ENCODE measurements at regions not wholly inside any gene's neighbourhood (a gene's known extent, or its start where the extent isn't known, plus 50 kb on each side); places are given as distances from the start of the nearest gene placed in this dataset.

GRCh38 chr1:191163621-191164020, 686.0 kb upstream of the BRINP3 start:
- DNase-seq: no peak

- DNase-seq: peak; percentile 9 to 45 (median 41)
Observed at GRCh38 chr1:191174298-191174697, 696.6 kb upstream of the BRINP3 start.

- no peak for DNase-seq
Observed at GRCh38 chr1:191176131-191176530, 698.5 kb upstream of the BRINP3 start.

- DNase-seq: no peak
Observed at GRCh38 chr1:191206513-191207207, 729.0 kb upstream of the BRINP3 start.

- no peak for DNase-seq
Observed at GRCh38 chr1:191222206-191222605, 744.5 kb upstream of the BRINP3 start.

- no peak for DNase-seq
Observed at GRCh38 chr1:191240925-191241324, 763.3 kb upstream of the BRINP3 start.

GRCh38 chr1:191255354-191256054, 777.8 kb upstream of the BRINP3 start:
- no peak for DNase-seq

- no peak for DNase-seq
Observed at GRCh38 chr1:191256917-191257316, 779.3 kb upstream of the BRINP3 start.

- DNase-seq: no peak
Observed at GRCh38 chr1:191260056-191260455, 782.4 kb upstream of the BRINP3 start.

- DNase-seq: peak in 2 of 3 donors; percentile 16 to 19
Observed at GRCh38 chr1:191261111-191261510, 783.4 kb upstream of the BRINP3 start.

- no peak for DNase-seq
Observed at GRCh38 chr1:191279266-191279800, 801.7 kb upstream of the BRINP3 start.

GRCh38 chr1:191284175-191284574, 806.5 kb upstream of the BRINP3 start:
- DNase-seq: no peak

GRCh38 chr1:191290441-191290840, 812.8 kb upstream of the BRINP3 start:
- no peak for DNase-seq

- no peak for DNase-seq
Observed at GRCh38 chr1:191305370-191305769, 827.7 kb upstream of the BRINP3 start.

GRCh38 chr1:191306916-191307315, 829.3 kb upstream of the BRINP3 start:
- DNase-seq: no peak

GRCh38 chr1:191320062-191320461, 838.2 kb upstream of the RGS18 start:
- DNase-seq: no peak

- no peak for DNase-seq
Observed at GRCh38 chr1:191327868-191328267, 830.4 kb upstream of the RGS18 start.

GRCh38 chr1:191343816-191344215, 814.4 kb upstream of the RGS18 start:
- no peak for DNase-seq

- no peak for DNase-seq
Observed at GRCh38 chr1:191346381-191346780, 811.9 kb upstream of the RGS18 start.

- DNase-seq: no peak
Observed at GRCh38 chr1:191348328-191348727, 809.9 kb upstream of the RGS18 start.

GRCh38 chr1:191350938-191351337, 807.3 kb upstream of the RGS18 start:
- DNase-seq: no peak

- DNase-seq: no peak
Observed at GRCh38 chr1:191358724-191359123, 799.5 kb upstream of the RGS18 start.

GRCh38 chr1:191366686-191367085, 791.6 kb upstream of the RGS18 start:
- no peak for DNase-seq

- no peak for DNase-seq
Observed at GRCh38 chr1:191368891-191369654, 789.2 kb upstream of the RGS18 start.

Data from suppressor macrophage treated with lipopolysaccharide for 1 hour (primary cell).